ENCODE measurements at regions not wholly inside any gene's neighbourhood (a gene's known extent, or its start where the extent isn't known, plus 50 kb on each side); places are given as distances from the start of the nearest gene placed in this dataset.

DNA sequence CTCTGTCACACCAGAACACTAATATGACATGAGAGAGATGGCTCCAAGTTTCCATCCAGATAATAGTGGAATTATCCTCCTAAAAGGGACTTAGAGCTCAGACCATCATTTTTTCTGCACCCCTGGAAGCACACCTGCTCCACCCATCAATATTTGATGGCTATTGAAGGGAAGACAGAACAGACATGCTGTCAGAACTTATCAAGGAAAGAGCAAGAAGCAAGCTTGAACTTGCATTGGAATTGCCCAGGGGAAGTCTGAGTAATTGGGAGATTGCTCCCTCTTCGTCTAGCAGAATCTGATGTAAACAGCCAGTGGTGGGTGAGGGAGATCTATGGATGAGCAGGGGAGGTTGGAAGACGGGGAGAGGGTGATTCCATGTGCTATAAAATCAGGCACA is 874.4 kb upstream of the TENM4 start:
- no peak for TF ChIP-seq POLR2A (IDR thresholded peaks at IDR 0.05)
- TF ChIP-seq, protein P1, sequence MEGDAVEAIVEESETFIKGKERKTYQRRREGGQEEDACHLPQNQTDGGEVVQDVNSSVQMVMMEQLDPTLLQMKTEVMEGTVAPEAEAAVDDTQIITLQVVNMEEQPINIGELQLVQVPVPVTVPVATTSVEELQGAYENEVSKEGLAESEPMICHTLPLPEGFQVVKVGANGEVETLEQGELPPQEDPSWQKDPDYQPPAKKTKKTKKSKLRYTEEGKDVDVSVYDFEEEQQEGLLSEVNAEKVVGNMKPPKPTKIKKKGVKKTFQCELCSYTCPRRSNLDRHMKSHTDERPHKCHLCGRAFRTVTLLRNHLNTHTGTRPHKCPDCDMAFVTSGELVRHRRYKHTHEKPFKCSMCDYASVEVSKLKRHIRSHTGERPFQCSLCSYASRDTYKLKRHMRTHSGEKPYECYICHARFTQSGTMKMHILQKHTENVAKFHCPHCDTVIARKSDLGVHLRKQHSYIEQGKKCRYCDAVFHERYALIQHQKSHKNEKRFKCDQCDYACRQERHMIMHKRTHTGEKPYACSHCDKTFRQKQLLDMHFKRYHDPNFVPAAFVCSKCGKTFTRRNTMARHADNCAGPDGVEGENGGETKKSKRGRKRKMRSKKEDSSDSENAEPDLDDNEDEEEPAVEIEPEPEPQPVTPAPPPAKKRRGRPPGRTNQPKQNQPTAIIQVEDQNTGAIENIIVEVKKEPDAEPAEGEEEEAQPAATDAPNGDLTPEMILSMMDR (IDR thresholded peaks at IDR 0.05), result no peak
